GM23248 (cell line): ENCODE measurements at regions not wholly inside any gene's neighbourhood (a gene's known extent, or its start where the extent isn't known, plus 50 kb on each side); places are given as distances from the start of the nearest gene placed in this dataset.

Experiments
- EZH2 ChIP-seq: fragments of 200-600 bp; sonication (generic); IDR thresholded peaks from 2 replicates; pipeline ENCODE4 v1.6.1; 2018; ENCODE audit warnings: antibody characterized with exemption, mild to moderate bottlenecking; ENCODE audit not compliant: insufficient read depth, poor library complexity, severe bottlenecking
- EZH2phosphoT487 ChIP-seq: fragments of 200-600 bp; sonication (generic); IDR thresholded peaks from 2 replicates; pipeline ENCODE4 v1.6.1; 2018; ENCODE audit warnings: antibody characterized with exemption, moderate library complexity, mild to moderate bottlenecking, low read depth; ENCODE audit not compliant: insufficient read depth

GRCh38 chr3:28859897-28860296 is 421.0 kb upstream of the RBMS3 start:
- TF ChIP-seq EZH2 (no peak), EZH2phosphoT487 (no peak)
